ENCODE measurements at regions not wholly inside any gene's neighbourhood (a gene's known extent, or its start where the extent isn't known, plus 50 kb on each side); places are given as distances from the start of the nearest gene placed in this dataset.
A peak's percentile ranks its signal among the peaks of the same experiment; 100 is the strongest.
"Not testable (repeated sequence)": the region's sequence is repeated elsewhere in the genome, so short reads cannot be mapped to it uniquely, and the experiment has no call there.

DNA sequence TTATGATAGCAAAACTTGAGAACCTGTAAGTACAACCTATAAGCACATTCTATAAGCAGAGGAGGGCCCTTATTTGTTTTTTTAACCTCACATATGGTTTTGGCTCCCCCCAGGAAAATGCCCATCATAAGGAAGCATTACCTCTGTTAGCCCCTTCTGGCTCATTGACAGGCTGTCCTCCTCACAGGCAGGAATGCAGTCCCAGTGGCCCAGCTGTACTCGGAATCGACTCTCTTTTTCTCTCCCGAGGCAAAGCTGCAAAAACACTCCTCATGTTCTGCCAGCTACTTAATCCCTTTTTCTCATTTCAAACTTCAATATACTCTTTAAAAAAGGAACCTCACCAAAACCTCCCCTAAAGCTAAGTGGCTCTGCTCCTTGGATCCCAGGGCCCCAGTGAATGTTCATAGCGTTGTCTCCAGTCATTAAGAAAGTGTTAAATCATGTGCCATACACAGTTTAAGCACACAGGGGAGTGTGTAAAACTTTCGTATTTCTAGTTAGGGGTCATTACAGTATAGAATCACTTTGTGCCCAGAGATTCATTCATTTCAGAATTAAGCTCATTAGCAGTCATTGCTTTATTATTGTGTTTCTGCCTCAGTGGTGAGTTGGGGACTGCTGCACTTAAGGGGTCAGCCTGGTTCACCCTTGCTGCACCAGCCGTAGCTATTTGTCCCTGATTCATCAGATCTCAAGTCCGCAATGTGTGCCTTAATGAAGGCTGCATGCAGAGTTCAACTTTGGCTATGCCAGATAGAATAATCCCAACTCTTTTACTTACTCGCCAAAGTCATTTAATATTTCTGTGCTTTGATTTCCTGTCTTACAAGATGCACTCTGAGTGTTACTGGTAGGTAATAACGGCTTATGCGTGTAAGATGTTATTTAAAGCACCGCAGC is 57.6 kb downstream of the JRKL start:
- DNase-seq (ENCODE audit: low spot score) = no peak

DNA sequence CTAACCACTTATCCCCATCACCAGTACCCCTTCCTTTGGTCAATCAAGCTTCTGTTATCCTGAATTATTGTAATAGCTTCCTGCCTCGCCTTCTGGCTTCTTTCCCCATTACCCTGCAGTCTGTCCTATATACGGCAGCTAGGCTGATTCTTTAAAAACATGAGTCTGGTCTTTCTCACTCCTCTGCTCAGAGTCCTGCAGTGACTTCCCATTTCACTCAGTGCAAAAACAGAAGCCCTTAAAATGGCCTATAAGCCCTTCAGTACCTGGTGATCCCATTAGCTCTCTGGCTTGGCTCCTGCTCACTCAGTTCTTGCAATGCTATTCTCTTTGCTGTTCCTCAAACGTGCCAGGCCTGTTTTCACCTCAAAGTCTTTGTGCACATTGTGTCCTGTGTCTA is 58.4 kb downstream of the JRKL start:
- DNase-seq (ENCODE audit: low spot score) = no peak

DNA sequence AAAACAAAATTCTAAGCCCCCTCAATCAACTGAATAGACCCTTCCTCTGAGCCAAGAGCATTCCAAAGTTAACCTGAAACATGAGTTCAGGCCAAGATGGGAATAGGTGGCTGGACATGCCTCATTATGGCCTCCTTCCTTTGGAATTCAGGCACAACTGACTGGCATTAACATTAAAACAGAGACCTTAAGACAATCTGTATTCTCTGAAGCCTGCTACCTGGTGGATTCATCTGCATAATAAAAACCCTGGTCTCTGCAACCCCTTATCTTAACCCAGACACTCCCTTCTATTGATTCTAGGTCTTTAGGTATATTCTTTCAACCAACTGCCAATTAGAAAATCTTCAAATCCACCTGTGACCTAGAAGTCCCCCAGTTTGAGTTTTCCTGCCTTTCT is 66.3 kb downstream of the JRKL start:
- no peak for DNase-seq (ENCODE audit: low spot score)

DNA sequence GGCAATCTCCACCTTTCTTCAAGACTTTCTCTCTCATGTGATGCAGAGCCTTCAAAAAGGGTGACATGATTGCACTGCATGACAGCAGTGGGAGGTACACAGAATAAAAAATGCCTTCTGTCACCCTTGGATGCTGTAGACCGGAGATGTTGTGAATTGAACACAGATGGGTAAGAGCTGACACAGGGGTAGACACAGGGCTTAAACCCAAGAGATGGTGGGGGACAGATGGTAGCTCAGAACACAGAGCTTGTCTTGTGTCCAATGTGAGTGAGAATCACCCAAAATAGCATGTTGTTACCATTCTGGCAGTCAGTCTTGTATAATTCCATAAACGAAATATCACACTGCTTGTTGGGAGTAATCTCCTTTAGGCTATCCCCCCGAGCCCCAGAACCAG is 69.9 kb downstream of the JRKL start:
- DNase-seq (ENCODE audit: low spot score) = no peak

DNA sequence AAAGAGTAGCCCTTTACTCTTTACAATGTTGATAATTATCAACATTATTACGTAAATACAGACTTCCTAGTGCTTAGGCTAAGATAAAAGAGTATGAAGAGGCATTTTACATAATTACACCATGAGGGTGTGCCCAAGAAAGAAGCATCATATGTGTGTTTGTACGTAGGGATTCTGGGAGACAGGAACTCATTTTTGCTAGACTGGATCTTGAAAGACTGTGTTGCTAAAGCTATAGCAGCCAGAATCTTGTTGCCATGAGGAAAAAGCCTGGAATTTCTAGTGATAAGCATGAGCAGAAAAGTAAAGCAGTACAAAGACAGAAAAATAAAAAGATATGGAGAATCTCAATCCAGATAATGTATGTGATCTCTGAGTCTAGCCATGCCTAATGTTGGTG is 72.1 kb downstream of the JRKL start:
- DNase-seq (ENCODE audit: low spot score) = no peak

DNA sequence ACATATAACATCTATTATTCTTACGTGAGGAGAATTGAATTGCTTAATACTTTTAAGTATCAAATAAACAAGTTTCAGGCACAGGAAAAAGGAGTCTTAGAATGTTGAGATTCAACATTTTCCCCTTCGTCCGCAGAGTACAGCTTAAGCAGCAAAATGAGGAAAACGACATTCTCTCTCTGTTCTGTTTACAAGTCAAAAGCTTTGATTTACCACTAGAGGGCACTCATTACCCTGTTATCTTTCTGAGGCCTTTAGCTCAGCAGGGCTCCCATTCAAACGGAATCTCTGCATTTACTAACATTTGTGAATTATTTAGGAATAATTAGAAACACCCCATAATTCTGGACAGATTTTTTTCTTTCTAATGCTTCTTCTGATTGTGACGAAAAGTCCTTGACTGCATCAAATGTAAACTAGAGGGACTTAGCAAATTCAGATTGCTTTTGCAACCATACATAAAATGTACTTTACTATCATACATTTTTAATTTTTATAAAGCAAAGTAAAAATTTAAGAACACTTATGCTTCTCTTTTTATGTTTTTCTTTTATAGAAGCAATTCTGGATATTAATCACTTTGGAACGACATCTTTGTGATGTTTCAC is 75.0 kb downstream of the JRKL start:
- peak; percentile 59 for DNase-seq (ENCODE audit: low spot score)

DNA sequence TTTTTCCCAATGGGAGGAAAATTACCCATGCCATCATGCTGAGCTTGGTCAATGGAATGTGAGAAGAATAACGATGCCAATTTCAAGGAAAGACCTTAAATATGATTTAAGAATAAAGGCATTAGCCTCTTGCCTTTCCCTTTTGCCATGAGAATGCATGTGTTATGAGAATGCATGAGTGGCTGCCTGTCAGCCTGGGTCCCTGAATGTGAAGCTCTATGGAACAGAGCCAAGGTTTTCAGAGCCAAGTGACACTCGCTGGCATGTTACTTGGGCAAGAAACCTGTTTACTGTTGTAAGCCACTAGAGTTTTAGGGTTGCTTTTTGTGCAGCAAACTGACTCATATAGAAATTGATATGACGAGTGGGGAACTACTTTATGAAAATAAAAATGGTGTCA is 75.7 kb downstream of the JRKL start:
- no peak for DNase-seq (ENCODE audit: low spot score)

DNA sequence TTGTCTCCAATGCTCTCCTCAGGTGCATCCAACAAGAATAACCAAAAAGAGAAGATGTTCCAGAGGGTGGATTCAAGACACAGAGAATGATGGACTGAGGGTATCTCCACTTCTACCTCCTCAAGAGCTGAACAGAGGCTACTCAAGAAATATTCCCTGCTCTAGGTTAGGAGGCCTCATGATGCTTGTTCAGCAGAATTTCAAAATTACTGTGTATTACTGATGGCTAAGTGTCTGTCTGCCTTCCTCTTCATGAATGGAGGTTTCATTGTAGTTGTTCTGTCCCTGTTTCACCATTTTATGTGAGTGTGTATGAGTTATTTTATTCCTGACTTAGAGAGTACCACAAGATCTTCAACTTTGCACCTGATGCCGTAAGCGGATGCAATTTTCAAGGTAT is 76.8 kb downstream of the JRKL start:
- DNase-seq (ENCODE audit: low spot score) = no peak

DNA sequence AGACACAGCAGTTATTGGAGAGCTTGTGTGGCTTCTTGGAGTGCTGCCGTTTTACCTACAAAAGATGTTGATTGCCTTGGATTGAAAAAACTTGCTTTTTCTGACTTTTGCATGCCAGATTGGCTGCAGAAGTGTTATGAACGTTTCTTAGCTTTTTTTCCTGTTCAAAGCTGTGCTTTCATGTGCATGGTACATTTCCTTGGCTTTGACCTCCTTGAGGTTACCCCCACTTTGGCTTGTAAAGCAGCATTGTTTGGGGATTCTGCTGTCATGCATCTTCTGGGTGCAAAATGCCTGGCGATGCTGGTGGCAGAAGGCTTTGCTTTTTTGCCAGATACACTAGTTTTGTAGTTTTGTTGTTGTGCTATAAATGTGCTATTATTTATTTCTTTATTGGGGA is 80.0 kb downstream of the JRKL start:
- DNase-seq (ENCODE audit: low spot score) = no peak

DNA sequence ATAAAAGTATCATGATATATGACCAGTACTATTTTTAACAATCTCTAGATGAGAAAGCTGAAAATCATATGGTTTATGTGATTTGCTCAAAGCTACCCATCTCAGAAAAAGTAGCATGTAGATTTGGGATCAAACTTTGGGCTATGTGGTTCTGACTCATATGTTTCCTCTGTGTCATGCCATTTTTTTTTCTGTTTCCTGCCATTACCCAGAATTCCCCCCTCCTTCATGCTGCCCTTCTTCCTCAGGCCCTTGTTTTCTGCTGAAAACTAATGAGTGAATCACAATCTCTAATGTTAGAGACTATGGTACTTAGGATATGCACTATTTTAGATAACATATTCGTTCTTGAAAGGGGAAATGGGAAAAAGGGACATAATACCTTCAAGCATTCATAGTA is 80.7 kb downstream of the JRKL start:
- no peak for DNase-seq (ENCODE audit: low spot score)

DNA sequence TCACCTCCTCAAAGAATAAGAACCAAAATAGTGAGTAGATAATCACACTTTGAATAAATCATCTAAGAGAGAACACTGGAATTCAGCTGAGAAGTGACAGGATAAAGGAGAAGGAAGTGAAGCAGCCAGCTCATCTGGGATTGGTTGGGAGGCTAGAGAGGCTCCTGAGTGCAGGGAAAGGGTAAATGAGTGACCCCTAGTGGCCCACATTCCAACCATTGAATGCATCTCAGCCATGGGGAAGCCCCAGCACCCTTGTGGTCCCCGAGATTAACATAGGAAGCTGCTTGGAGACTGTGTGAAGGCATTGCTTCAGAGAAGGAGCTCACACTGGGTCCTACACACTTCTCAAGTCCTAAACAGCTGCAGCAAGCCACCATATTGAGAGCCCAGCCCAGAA is 82.3 kb downstream of the JRKL start:
- DNase-seq (ENCODE audit: low spot score) = no peak

DNA sequence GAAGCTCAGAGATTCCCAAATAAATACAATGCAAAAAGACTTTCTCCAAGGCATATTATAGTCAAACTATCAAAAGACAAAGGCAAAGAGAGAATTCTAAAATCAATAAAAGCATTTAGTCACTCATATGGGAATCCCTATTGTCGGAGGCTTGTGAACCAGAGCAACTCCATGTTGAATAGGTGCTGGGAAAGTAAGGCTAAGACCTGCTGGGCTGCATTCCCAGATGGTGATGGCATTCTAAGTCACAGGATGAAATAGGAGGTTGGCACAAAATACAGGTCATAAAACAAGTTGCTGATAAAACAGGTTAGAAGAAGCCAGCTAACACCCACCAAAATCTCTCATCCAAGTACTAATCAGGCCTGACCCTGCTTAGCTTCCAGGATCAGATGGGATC is 84.5 kb downstream of the JRKL start:
- no peak for DNase-seq (ENCODE audit: low spot score)

DNA sequence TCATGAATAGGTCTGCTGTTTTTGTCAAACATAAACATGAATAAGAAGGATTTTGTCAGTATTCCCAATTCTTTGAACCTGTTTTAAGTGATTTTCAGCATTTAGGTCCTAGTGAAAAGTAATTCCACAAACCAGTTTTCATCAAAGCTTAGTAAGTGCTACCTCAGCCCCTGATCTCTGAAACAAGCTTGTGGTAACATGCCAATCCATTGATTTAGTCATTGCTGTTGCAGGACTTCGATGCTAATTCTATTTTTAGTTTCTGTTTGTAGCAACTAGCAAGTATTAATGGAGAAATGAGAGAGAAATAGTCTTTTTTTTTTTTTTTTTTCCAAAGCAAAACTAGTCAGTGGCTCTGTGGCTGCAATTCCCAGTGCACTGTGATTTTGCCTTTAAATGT is 91.4 kb downstream of the JRKL start:
- DNase-seq (ENCODE audit: low spot score) = no peak

DNA sequence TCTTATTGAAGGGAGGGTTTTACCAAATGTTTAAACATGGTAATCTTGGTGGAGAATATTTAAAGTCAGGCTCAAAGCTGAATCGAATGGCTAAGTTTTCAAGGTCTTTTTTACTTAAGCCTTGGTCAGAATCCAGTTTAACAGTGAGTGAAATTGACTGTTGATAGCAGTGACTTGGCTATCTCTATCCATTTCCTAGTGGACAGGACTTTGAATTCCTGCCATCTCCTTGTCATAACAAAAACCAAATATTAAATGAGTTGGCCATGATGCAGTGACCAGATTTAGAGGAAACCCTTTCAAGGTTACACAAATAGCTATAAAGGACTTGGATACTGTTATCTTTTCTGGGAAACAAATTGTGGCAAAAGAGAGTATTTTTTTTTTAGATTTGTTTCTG is 92.0 kb downstream of the JRKL start:
- no peak for DNase-seq (ENCODE audit: low spot score)

DNA sequence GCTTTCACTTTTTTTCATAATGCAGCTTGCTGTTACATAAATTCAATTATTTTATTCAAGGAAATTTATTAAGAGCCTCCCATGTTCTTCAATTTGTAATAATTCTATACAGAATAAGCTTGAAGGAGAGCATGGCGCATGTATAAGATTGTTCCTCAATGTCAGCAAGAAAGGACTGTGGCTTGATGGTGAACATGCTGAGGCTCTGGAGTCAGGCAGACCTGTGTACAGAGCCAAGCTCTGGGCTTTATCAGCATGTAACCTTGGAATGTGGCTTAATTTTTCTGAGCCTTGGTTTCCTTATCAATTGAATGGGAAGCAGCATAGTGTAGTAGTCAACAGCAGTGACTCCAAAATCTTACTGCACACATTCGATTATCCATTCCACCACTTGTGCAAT is 92.4 kb downstream of the JRKL start:
- no peak for DNase-seq (ENCODE audit: low spot score)

DNA sequence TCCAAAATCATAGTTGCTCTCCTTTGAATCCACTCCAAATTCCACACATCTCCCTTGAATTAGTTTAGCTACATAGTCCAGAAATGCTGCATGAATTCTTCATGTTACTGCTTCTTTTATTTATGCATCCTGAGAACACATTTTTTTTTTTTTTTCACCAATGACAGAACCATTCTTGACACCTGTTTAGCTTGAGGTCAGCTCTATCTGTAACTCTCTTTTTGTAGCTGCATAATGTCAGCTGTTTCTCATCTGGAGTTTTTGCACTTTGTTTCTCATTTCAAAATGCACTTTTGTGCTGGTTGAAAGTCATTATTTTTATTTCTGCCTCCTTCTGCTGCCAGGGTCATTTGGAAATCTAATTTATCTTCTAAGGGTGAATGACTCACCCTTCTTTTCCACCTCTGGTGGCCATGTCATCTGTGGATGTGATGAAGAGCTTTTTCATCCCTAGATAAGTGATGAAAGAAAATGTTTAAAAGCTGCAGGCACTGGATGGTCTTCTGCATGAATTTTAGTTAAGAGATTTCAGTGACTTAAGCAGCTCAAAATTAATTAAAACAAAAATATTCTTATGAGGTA is 93.7 kb downstream of the JRKL start:
- DNase-seq (ENCODE audit: low spot score) = no peak

DNA sequence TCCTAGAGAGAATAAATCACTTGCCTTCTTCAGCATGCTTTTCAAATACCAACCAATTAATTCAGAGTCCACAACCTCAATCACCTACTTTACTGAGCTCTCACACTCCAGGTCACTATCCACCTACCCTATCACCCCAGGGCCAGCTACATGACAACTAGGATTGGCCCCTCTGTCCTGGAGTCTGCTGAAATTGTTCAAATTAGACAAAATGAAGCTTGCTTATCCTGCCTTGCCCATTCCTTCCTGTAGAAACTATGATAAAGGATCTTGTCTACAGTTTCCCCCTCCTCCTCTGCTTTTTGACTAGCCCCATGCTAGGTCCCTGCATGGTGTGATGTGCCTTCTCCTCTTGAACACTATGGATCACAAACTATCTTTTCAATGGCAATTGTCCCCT is 94.5 kb downstream of the JRKL start:
- DNase-seq (ENCODE audit: low spot score) = no peak

DNA sequence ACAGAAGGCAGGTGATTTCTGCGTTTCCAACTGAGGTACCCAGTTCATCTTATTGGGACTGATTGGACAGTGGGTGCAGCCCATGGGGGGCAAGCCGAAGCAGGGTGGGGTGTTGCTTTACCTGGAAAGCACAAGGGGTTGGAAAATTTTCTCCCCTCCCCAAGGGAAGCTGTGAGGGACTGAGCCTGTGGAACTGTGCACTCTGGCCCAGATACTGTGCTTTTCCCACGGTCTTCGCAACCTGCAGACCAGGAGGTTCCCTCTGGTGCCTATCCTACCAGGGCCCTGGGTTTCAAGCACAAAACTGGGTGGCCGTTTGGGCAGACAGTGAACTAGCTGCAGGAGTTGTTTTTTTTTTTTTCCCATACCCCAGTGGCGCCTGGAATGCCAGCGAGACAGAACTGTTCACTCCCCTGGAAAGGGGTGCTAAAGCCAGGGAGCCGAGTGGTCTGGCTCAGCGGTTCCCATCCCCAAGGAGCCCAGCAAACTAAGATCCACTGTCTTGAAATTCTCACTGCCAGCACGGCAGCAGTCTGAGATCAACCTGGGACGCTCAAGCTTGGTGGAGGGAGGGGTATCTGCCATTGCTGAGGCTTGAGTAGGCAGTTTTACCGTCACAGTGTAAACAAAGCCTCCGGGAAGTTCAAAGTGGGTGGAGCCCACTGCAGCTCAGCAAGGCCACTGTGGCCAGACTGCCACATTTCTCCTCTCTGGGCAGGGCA is 97.2 kb downstream of the JRKL start:
- no peak for DNase-seq (ENCODE audit: low spot score)

DNA sequence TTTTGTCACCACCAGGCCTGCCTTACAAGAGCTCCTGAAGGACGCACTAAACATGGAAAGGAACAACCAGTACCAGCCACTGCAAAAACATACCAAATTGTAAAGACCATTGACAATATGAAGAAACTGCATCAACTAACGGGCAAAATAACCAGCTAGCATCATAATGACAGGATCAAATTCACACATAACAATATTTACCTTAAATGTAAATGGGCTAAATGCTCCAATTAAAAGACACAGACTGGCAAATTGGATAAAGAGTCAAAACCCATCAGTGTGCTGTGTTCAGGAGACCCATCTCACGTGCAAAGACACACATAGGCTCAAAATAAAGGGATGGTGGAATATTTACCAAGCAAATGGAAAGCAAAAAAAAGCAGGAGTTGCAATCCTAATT is 99.1 kb downstream of the JRKL start:
- not testable (repeated sequence) for DNase-seq (ENCODE audit: low spot score)

DNA sequence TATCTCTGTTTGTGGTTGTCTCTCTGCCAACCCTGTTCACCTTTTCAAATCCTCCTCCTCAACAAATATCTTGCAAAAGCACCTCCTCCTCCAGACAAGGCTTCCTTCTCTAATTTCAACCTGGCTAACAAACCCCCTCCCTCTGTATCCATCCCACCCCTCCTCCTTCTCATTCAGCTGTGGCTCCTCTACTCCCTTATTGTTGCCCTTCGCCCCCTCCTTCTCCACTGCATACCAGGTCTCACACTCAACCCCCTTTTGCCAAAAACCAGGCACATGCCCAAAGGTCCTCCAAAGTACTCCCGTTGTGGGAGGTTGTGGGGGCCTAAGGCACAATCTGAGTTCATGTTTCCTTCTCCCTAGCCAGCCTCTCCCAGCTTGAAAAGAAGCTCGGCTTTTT is 110.6 kb downstream of the JRKL start:
- DNase-seq (ENCODE audit: low spot score) = no peak

DNA sequence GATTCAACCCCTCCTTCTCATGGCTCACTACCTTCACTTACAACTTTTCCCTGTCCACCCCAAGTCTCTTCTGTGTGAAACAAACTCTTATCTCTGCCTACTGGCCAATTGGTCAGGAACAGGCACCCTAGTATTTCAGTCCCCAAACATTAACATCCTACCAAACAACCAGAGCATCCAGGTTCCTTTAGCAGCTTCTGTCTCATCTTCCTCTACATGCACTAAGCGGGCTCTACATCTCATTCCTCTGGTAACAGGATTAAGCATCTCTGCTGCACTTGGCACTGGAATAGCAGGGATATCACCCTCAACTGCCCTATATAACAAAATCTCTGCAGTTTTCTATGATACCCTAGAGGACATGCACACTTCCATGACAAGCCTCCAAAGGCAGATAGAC is 116.2 kb downstream of the JRKL start:
- no peak for DNase-seq (ENCODE audit: low spot score)

DNA sequence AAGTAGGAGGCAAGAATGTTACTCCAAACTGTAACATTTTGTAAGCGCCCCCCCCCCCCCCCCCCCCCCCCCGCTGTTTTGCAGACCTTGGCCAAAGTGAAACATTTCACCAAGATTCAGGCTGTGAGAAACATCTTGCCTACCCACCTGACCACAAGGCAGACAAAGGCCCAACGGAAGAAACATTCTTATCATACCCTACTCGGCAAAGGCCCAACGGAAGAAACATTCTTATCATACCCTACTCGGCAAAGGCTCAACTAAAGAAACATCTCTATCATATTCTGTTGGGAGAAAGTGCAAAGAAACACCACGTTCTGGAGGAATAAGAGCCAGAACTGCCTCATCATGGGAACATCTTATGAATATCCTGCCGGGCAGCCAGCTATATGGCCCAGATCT is 117.1 kb downstream of the JRKL start:
- no peak for DNase-seq (ENCODE audit: low spot score)

DNA sequence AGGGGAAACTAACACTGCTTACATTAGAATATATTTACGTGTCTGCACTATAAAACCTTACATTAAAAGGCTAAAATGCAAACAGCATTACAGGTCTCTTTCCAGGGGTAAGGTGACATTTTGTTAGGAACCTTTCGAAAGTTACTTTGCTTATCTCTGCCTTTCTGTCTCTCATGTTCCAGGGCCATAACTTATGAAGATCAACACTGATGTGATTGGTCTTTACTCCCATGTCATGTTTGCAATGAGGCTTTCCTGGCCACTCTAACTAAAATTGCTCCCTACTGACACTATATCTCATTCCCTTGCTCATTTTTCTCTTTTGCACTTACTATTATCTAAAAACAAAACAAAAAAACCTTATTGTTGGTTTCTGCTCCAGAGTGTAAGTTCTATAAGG is 119.0 kb downstream of the JRKL start:
- DNase-seq (ENCODE audit: low spot score) = no peak

Data from germinal center (tissue), 1 donor.